H1 (cell line): ENCODE measurements at regions not wholly inside any gene's neighbourhood (a gene's known extent, or its start where the extent isn't known, plus 50 kb on each side); places are given as distances from the start of the nearest gene placed in this dataset.

Experiments
- ATF3 ChIP-seq: IDR thresholded peaks from 2 replicates; pipeline ENCODE4 v1.6.1; 2011; ENCODE audit warnings: low read depth, mild to moderate bottlenecking, low read length; ENCODE audit not compliant: insufficient read depth
- CEBPB ChIP-seq: IDR thresholded peaks from 2 replicates; pipeline ENCODE4 v1.6.1; 2012; ENCODE audit warnings: low read depth, low read length
- CHD2 ChIP-seq: IDR thresholded peaks from 2 replicates; pipeline ENCODE4 v1.6.1; 2012; ENCODE audit warnings: low read length, improper control_type of control experiment
- GTF2F1 ChIP-seq: IDR thresholded peaks from 2 replicates; pipeline ENCODE4 v1.6.1; 2012; ENCODE audit warnings: low read depth, low read length, improper control_type of control experiment, borderline replicate concordance
- HDAC6 ChIP-seq: IDR thresholded peaks from one replicate; pipeline ENCODE4 v1.7.1; 2012; ENCODE audit warnings: low read depth, mild to moderate bottlenecking, inconsistent platforms, low read length, moderate library complexity
- NRF1 ChIP-seq: IDR thresholded peaks from 2 replicates; pipeline ENCODE4 v1.6.1; 2011; ENCODE audit warnings: mild to moderate bottlenecking, low read depth, low read length, improper control_type of control experiment
- RAD21 ChIP-seq, 2 experiments: IDR thresholded peaks in 1 of 2; conservative IDR thresholded peaks in 1 of 2; 2 replicates each; pipeline ENCODE4 v1.6.1; 2011; ENCODE audit warnings: low read depth in 2 of 2, low read length in 2 of 2, improper control_type of control experiment in 1 of 2, inconsistent platforms in 1 of 2, mild to moderate bottlenecking in 1 of 2, moderate library complexity in 1 of 2
- TAF7 ChIP-seq: optimal IDR thresholded peaks from 2 replicates; pipeline ENCODE3; 2011; ENCODE audit warnings: low read depth, mild to moderate bottlenecking, inconsistent platforms, low read length, moderate library complexity, borderline replicate concordance
- TBP ChIP-seq: IDR thresholded peaks from 2 replicates; pipeline ENCODE4 v1.6.1; 2011; ENCODE audit warnings: low read depth, low read length, improper control_type of control experiment
- ZNF274 ChIP-seq: IDR thresholded peaks from 2 replicates; pipeline ENCODE4 v1.7.0; 2012; ENCODE audit warnings: low read length, borderline replicate concordance; ENCODE audit errors: extremely low read depth
- TF ChIP-seq, protein P1 (sequence below): IDR thresholded peaks from 2 replicates; pipeline ENCODE4 v1.6.1; 2012; ENCODE audit warnings: inconsistent platforms

- TF ChIP-seq TAF7 (no peak), ZNF274 (no peak), CEBPB (no peak), NRF1 (no peak), HDAC6 (no peak), GTF2F1 (no peak), CHD2 (no peak), RAD21 (IDR thresholded peaks at IDR 0.05 in 1 of 2, conservative IDR thresholded peaks at IDR 0.05 in 1 of 2; ENCODE audit: low read depth in 2 of 2, low read length in 2 of 2) (no peak), ATF3 (no peak), TBP (no peak)
- TF ChIP-seq, protein P1, sequence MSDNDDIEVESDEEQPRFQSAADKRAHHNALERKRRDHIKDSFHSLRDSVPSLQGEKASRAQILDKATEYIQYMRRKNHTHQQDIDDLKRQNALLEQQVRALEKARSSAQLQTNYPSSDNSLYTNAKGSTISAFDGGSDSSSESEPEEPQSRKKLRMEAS: no peak
These were observed 317.0 kb downstream of the BARHL2 start for GRCh38 chr1:90400131-90400530.
